DMS79 (cell line): ENCODE measurements at regions not wholly inside any gene's neighbourhood (a gene's known extent, or its start where the extent isn't known, plus 50 kb on each side); places are given as distances from the start of the nearest gene placed in this dataset.

Experiments
- DNase-seq: peaks from one replicate; lab custom pipeline; 2025; lab: John Stamatoyannopoulos, UW

GRCh38 chr6:67391955-67392354 lies 1243.1 kb upstream of the ADGRB3 start:
- DNase-seq: no peak

GRCh38 chr6:67369679-67370078 lies 1265.4 kb upstream of the ADGRB3 start:
- DNase-seq: no peak

GRCh38 chr6:67362976-67363375 lies 1272.1 kb upstream of the ADGRB3 start:
- DNase-seq: no peak

GRCh38 chr6:67361264-67361663 lies 1273.8 kb upstream of the ADGRB3 start:
- no peak for DNase-seq

GRCh38 chr6:67358241-67358640 lies 1276.8 kb upstream of the ADGRB3 start:
- DNase-seq: no peak

GRCh38 chr6:67353861-67354260 lies 1281.2 kb upstream of the ADGRB3 start:
- DNase-seq: no peak

- DNase-seq: no peak
These were observed 1282.4 kb upstream of the ADGRB3 start for GRCh38 chr6:67352717-67353116.

- no peak for DNase-seq
These were observed 1284.4 kb upstream of the ADGRB3 start for GRCh38 chr6:67350729-67351128.

- no peak for DNase-seq
These were observed 1289.1 kb upstream of the ADGRB3 start for GRCh38 chr6:67345946-67346345.

GRCh38 chr6:67336014-67336413 lies 1299.1 kb upstream of the ADGRB3 start:
- DNase-seq: no peak

GRCh38 chr6:67331304-67331703 lies 1303.8 kb upstream of the ADGRB3 start:
- DNase-seq: no peak

GRCh38 chr6:67328269-67328668 lies 1306.8 kb upstream of the ADGRB3 start:
- DNase-seq: no peak

- no peak for DNase-seq
These were observed 1334.5 kb upstream of the ADGRB3 start for GRCh38 chr6:67300430-67301040.

GRCh38 chr6:67292169-67292568 lies 1342.9 kb upstream of the ADGRB3 start:
- DNase-seq: no peak

- DNase-seq: no peak
These were observed 1347.5 kb upstream of the ADGRB3 start for GRCh38 chr6:67287566-67287965.

GRCh38 chr6:67285770-67286495 lies 1349.1 kb upstream of the ADGRB3 start:
- DNase-seq: no peak

- DNase-seq: no peak
These were observed 1357.8 kb upstream of the ADGRB3 start for GRCh38 chr6:67277312-67277711.

GRCh38 chr6:67265996-67266921 lies 1368.8 kb upstream of the ADGRB3 start:
- no peak for DNase-seq

- no peak for DNase-seq
These were observed 1382.4 kb upstream of the ADGRB3 start for GRCh38 chr6:67252663-67253062.

- no peak for DNase-seq
These were observed 1387.0 kb upstream of the ADGRB3 start for GRCh38 chr6:67248077-67248476.

- DNase-seq: no peak
These were observed 1391.0 kb upstream of the ADGRB3 start for GRCh38 chr6:67244037-67244436.

- no peak for DNase-seq
These were observed 1397.8 kb upstream of the ADGRB3 start for GRCh38 chr6:67237277-67237676.

- DNase-seq: no peak
These were observed 1404.0 kb upstream of the ADGRB3 start for GRCh38 chr6:67231092-67231491.
